B cell (primary cell): ENCODE measurements at regions not wholly inside any gene's neighbourhood (a gene's known extent, or its start where the extent isn't known, plus 50 kb on each side); places are given as distances from the start of the nearest gene placed in this dataset.

ENCODE experiments used
- EZH2 ChIP-seq: IDR thresholded peaks from 2 replicates; pipeline ENCODE4 v1.6.1; 2012; ENCODE audit warnings: borderline replicate concordance, low read depth, mild to moderate bottlenecking, moderate library complexity, low read length; ENCODE audit not compliant: insufficient read depth, poor library complexity, severe bottlenecking
- TF ChIP-seq, protein P1 (sequence below): fragments of 200-600 bp; IDR thresholded peaks from one replicate; pipeline ENCODE4 v1.8.0; 2022; ENCODE audit warnings: antibody characterized with exemption, mild to moderate bottlenecking

DNA sequence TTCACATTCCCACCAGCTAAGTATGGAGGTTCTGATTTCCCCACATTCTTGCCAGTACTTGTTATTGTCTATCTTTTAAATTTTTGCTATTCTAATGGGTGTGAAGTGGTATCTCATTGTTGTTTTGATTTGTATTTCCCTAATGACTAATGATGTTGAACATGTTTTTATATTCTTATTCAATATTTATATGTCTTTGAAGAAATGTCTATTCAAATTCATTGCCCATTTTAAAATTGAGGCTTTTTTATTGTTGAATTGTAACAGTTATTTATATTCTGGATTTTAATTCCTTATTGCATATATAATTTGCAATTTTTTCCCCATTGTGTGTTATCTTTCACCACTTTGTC, 255.3 kb downstream of the EDEM1 start:
- TF ChIP-seq, protein P1, sequence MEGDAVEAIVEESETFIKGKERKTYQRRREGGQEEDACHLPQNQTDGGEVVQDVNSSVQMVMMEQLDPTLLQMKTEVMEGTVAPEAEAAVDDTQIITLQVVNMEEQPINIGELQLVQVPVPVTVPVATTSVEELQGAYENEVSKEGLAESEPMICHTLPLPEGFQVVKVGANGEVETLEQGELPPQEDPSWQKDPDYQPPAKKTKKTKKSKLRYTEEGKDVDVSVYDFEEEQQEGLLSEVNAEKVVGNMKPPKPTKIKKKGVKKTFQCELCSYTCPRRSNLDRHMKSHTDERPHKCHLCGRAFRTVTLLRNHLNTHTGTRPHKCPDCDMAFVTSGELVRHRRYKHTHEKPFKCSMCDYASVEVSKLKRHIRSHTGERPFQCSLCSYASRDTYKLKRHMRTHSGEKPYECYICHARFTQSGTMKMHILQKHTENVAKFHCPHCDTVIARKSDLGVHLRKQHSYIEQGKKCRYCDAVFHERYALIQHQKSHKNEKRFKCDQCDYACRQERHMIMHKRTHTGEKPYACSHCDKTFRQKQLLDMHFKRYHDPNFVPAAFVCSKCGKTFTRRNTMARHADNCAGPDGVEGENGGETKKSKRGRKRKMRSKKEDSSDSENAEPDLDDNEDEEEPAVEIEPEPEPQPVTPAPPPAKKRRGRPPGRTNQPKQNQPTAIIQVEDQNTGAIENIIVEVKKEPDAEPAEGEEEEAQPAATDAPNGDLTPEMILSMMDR: no peak
- no peak for TF ChIP-seq EZH2
